ENCODE measurements at regions not wholly inside any gene's neighbourhood (a gene's known extent, or its start where the extent isn't known, plus 50 kb on each side); places are given as distances from the start of the nearest gene placed in this dataset.

DNA sequence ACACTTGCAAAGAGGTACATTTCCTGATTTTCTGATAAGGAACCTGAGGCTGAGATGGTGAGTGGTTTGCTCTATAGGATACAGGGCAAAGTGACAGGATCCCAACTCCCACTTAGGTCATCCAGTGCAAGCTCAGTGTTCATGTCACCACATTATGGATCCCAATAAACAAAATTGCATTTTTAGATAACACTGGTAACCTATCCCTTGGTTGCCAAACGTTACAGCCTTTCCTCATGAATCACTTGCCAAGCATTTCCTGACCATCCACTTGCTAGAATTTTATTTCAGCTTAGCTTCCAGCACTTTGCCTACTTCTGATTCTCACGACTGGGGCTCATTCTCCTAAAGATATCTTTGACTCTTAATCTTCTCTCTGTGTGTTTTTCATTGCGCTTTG, 131.4 kb upstream of the ODAD2 start:
- Histone ChIP-seq H3K4me1 (no peaks in the 10 kb centered on the region), H3K4me3 (no peak overlapping the region), H3K4me2 (no peak overlapping the region), H3K27ac (no peak overlapping the region), H3K9me3 (no peaks in the 10 kb centered on the region)
- FAIRE-seq (no peak), DNase-seq (ENCODE audit: low read depth in 1 of 2, low spot score in 1 of 2) (no peak), ATAC-seq (no peak)
- ChIA-PET CTCF (no interaction called here), POLR2A (no interaction called here)
- 18% methylated on average over 3 of the region's 3 CpGs for WGBS (ENCODE audit: missing lambda C conversion rate)
- TF ChIP-seq RNF2 (IDR thresholded peaks at IDR 0.05; ENCODE audit: borderline replicate concordance, low read depth) (no peak), HOXB5 (CRISPR knock-in tag; IDR thresholded peaks at IDR 0.05) (no peak), HOXB13 (CRISPR knock-in tag; IDR thresholded peaks at IDR 0.05; ENCODE audit: low read depth) (no peak)

GRCh38 chr10:28127881-28128280, 129.0 kb upstream of the ODAD2 start:
- H3K4me2 ChIP-seq = no peak overlapping the region
- H3K27ac ChIP-seq = no peak overlapping the region
- H3K4me1 ChIP-seq = no peaks in the 10 kb centered on the region
- ChIA-PET CTCF (no interaction called here), POLR2A (no interaction called here)
- no peak for FAIRE-seq
- TF ChIP-seq MYC (IDR thresholded peaks at IDR 0.05; ENCODE audit: borderline replicate concordance, low read length) = no peak
- no peak for TF ChIP-seq RARB (CRISPR knock-in tag; IDR thresholded peaks at IDR 0.05)
- no peak for TF ChIP-seq GATA3 (IDR thresholded peaks at IDR 0.05; ENCODE audit: borderline replicate concordance)
- no peak for TF ChIP-seq CTCF (IDR thresholded peaks at IDR 0.05)
- no peak for DNase-seq (ENCODE audit: low read depth in 1 of 2, low spot score in 1 of 2)
- no peak overlapping the region for H3K4me3 ChIP-seq
- no peaks in the 10 kb centered on the region for H3K9me3 ChIP-seq
- no peak for ATAC-seq
- WGBS (ENCODE audit: missing lambda C conversion rate) = 31% methylated on average over 3 of the region's 3 CpGs

DNA sequence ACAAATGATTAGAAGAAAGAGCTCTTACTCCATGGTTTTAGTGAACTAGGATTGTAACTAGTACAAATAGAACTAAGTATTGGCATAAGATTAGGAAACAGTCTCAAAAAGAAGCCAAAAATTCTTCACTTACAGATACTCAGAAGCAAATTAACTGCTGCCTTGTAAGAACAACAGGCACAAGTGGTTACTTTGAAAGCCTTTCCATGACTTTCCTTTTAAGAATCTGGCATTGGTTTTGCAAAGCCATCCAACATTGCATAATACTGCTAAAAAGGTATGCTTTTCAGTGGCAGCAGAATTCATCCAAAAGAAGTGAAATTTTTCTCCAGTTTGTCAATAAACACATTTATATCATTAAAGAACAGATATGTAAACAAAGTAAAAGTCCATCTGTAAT, 126.8 kb upstream of the ODAD2 start:
- CTCF ChIA-PET = no interaction called here
- ATAC-seq (no peak), FAIRE-seq (no peak)

DNA sequence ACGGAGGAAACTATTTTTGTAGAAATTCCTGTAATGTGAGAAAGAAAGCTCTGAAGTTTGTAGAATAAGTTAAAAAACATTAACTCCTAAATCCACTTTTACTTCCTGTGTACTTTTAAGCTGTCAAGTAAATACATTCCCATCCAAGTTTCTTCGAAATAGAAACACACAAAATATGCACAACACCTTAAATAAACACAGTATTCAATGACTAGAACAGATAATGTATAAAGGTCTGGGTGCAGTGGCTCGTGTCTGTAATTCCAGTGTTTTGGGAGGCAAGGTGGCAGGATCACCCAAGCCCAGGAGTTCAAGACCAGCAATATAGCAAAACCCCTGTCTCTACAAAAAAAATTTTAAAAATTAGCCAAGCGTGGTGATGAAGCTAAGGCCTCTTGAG, 121.9 kb upstream of the ODAD2 start:
- Histone ChIP-seq H3K4me2 (no peak overlapping the region), H3K4me3 (no peak overlapping the region), H3K4me1 (peaks cover 11% of the 10 kb centered on the region; the same call in 2 of the 3 replicates), H3K9me3 (no peaks in the 10 kb centered on the region), H3K27ac (no peak overlapping the region)
- ATAC-seq (no peak), DNase-seq (ENCODE audit: low read depth in 1 of 2, low spot score in 1 of 2) (no peak), FAIRE-seq (no peak)
- TF ChIP-seq HEYL (CRISPR knock-in tag; IDR thresholded peaks at IDR 0.05) = no peak
- no peak for TF ChIP-seq CTCF (IDR thresholded peaks at IDR 0.05)
- no peak for TF ChIP-seq TP53 (CRISPR knock-in tag; IDR thresholded peaks at IDR 0.05)
- TF ChIP-seq EHF (CRISPR knock-in tag; IDR thresholded peaks at IDR 0.05) = no peak
- no peak for TF ChIP-seq EHMT2 (IDR thresholded peaks at IDR 0.05; ENCODE audit: low read depth)
- no peak for TF ChIP-seq TFCP2L1 (CRISPR knock-in tag; IDR thresholded peaks at IDR 0.05)
- TF ChIP-seq POLR2AphosphoS2 (conservative IDR thresholded peaks at IDR 0.05; ENCODE audit: low read length) = no peak
- TF ChIP-seq RARB (CRISPR knock-in tag; IDR thresholded peaks at IDR 0.05) = no peak
- TF ChIP-seq, protein P1, sequence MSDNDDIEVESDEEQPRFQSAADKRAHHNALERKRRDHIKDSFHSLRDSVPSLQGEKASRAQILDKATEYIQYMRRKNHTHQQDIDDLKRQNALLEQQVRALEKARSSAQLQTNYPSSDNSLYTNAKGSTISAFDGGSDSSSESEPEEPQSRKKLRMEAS (IDR thresholded peaks at IDR 0.05) = no peak
- no peak for TF ChIP-seq ZFP36 (IDR thresholded peaks at IDR 0.05; ENCODE audit: borderline replicate concordance, partially characterized antibody)
- TF ChIP-seq HOXB5 (CRISPR knock-in tag; IDR thresholded peaks at IDR 0.05) = no peak
- no peak for TF ChIP-seq RAD21 (conservative IDR thresholded peaks at IDR 0.05 in 1 of 2, IDR thresholded peaks at IDR 0.05 in 1 of 2)
- TF ChIP-seq, protein P2, sequence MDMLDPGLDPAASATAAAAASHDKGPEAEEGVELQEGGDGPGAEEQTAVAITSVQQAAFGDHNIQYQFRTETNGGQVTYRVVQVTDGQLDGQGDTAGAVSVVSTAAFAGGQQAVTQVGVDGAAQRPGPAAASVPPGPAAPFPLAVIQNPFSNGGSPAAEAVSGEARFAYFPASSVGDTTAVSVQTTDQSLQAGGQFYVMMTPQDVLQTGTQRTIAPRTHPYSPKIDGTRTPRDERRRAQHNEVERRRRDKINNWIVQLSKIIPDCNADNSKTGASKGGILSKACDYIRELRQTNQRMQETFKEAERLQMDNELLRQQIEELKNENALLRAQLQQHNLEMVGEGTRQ (IDR thresholded peaks at IDR 0.05) = no peak
- CTCF ChIA-PET = no interaction called here
- WGBS (ENCODE audit: missing lambda C conversion rate) = 34% methylated on average over 4 of the region's 4 CpGs
- POLR2A ChIA-PET = no interaction called here

More for the DNA sequence above, 126.8 kb upstream of the ODAD2 start:
- H3K4me1 ChIP-seq = no peaks in the 10 kb centered on the region
- TF ChIP-seq, protein P1 (IDR thresholded peaks at IDR 0.05) = no peak
- no peak for TF ChIP-seq HOXB13 (CRISPR knock-in tag; IDR thresholded peaks at IDR 0.05; ENCODE audit: low read depth)
- no peak for TF ChIP-seq POLR2A (IDR thresholded peaks at IDR 0.05; ENCODE audit: low read length)
- TF ChIP-seq NPAS2 (CRISPR knock-in tag; IDR thresholded peaks at IDR 0.05; ENCODE audit: borderline replicate concordance) = no peak
- TF ChIP-seq FOXS1 (CRISPR knock-in tag; IDR thresholded peaks at IDR 0.05) = no peak
- no peak for TF ChIP-seq EP300 (IDR thresholded peaks at IDR 0.05)
- no peak for TF ChIP-seq CBX8 (IDR thresholded peaks at IDR 0.05)
- TF ChIP-seq HOXB5 (CRISPR knock-in tag; IDR thresholded peaks at IDR 0.05) = no peak
- no peak for TF ChIP-seq CHD2 (IDR thresholded peaks at IDR 0.05; ENCODE audit: low read length, partially characterized antibody)
- no peak for TF ChIP-seq CEBPB (IDR thresholded peaks at IDR 0.05)
- TF ChIP-seq RCOR1 (IDR thresholded peaks at IDR 0.05; ENCODE audit: low read depth, low read length) = no peak
- no peak for TF ChIP-seq ZC3H11A (IDR thresholded peaks at IDR 0.05)
- H3K9me3 ChIP-seq = no peaks in the 10 kb centered on the region
- no peak overlapping the region for H3K4me2 ChIP-seq
- POLR2A ChIA-PET = no interaction called here
- H3K4me3 ChIP-seq = no peak overlapping the region
- DNase-seq (ENCODE audit: low read depth in 1 of 2, low spot score in 1 of 2) = no peak
- H3K27ac ChIP-seq = no peak overlapping the region
